SU-DHL-6 (cell line): ENCODE measurements at regions not wholly inside any gene's neighbourhood (a gene's known extent, or its start where the extent isn't known, plus 50 kb on each side); places are given as distances from the start of the nearest gene placed in this dataset.

Experiments used
- H2AFZ ChIP-seq: fragments of 200-600 bp; sonication (generic); 2 replicates; pipeline ENCODE4 v1.6.1; 2014; ENCODE audit warnings: low read depth, mild to moderate bottlenecking, moderate library complexity, mixed read lengths, antibody characterized with exemption, low read length; ENCODE audit not compliant: severe bottlenecking
- H3F3A ChIP-seq: fragments of 200-600 bp; shearing (Covaris generic); 2 replicates; pipeline ENCODE4 v1.6.0; 2016; ENCODE audit warnings: antibody characterized with exemption, mild to moderate bottlenecking; ENCODE audit not compliant: insufficient read depth
- H3K27ac ChIP-seq: fragments of 200-600 bp; sonication (generic); 2 replicates; pipeline ENCODE4 v1.5.1; 2016; ENCODE audit warnings: low read depth, mild to moderate bottlenecking, low read length, moderate library complexity, mixed read lengths
- H3K27me3 ChIP-seq: fragments of 200-600 bp; sonication (generic), shearing (Covaris generic); 2 replicates; pipeline ENCODE4 v1.6.0; 2014; ENCODE audit warnings: mild to moderate bottlenecking, low read length
- H3K36me3 ChIP-seq: fragments of 200-600 bp; sonication (generic); 2 replicates; pipeline ENCODE4 v1.6.1; 2014; ENCODE audit warnings: mild to moderate bottlenecking, low read length, mixed read lengths
- H3K4me2 ChIP-seq: fragments of 300-600, 200-600 bp; shearing (Covaris generic), sonication (generic); 2 replicates; pipeline ENCODE4 v1.6.0; 2014; ENCODE audit warnings: low read length, low read depth, mild to moderate bottlenecking; ENCODE audit not compliant: poor library complexity, severe bottlenecking
- H3K4me3 ChIP-seq: fragments of 200-600 bp; sonication (generic); 2 replicates; pipeline ENCODE4 v1.5.1; 2014; ENCODE audit warnings: antibody characterized with exemption, low read length, mild to moderate bottlenecking, mixed read lengths; ENCODE audit not compliant: insufficient read depth, poor library complexity, severe bottlenecking
- H3K79me2 ChIP-seq: fragments of 200-600 bp; sonication (generic); 2 replicates; pipeline ENCODE4 v1.6.1; 2014; ENCODE audit warnings: mild to moderate bottlenecking, low read length, moderate library complexity; ENCODE audit not compliant: insufficient read depth
- H3K9ac ChIP-seq: fragments of 200-600 bp; sonication (generic); 2 replicates; pipeline ENCODE4 v1.7.0; 2014; ENCODE audit warnings: mild to moderate bottlenecking, low read length
- H3K9me2 ChIP-seq: fragments of 200-600 bp; sonication (generic); replicated peaks from 2 replicates; pipeline ENCODE4 v1.6.1; 2014; ENCODE audit warnings: low read length; ENCODE audit not compliant: insufficient read depth
- H3K9me3 ChIP-seq: fragments of 200-600 bp; sonication (generic); 2 replicates; pipeline ENCODE4 v1.6.1; 2014; ENCODE audit warnings: low read length, mixed read lengths; ENCODE audit not compliant: insufficient read depth
- H4K20me1 ChIP-seq: fragments of 200-600 bp; sonication (generic); 2 replicates; pipeline ENCODE4 v1.6.1; 2014; ENCODE audit warnings: low read depth, mild to moderate bottlenecking, antibody characterized with exemption, low read length, moderate library complexity, mixed read lengths
- CTCF ChIP-seq: fragments of 200-600 bp; sonication (generic); IDR thresholded peaks from one replicate; pipeline ENCODE4 v1.5.1; 2017; ENCODE audit warnings: antibody characterized with exemption, mild to moderate bottlenecking, low read length, moderate library complexity; ENCODE audit not compliant: insufficient read depth, poor library complexity, severe bottlenecking
- EZH2phosphoT487 ChIP-seq: fragments of 200-600 bp; sonication (generic), shearing (Covaris generic); conservative IDR thresholded peaks from 2 replicates; pipeline ENCODE4 v1.6.1; 2018; ENCODE audit warnings: mild to moderate bottlenecking, antibody characterized with exemption, low read length, moderate library complexity, mixed read lengths

- no peaks in the 10 kb centered on the region for H3K9me3 ChIP-seq
- H3F3A ChIP-seq = no peaks in the 10 kb centered on the region
- H3K79me2 ChIP-seq = no peaks in the 10 kb centered on the region
- no peaks in the 10 kb centered on the region for H3K36me3 ChIP-seq
- no peak overlapping the region for H3K4me3 ChIP-seq
- no peak overlapping the region for H3K27ac ChIP-seq
- H2AFZ ChIP-seq = no peak overlapping the region
- no peaks in the 10 kb centered on the region for H4K20me1 ChIP-seq
- no peak overlapping the region for H3K4me2 ChIP-seq
- no peak overlapping the region for H3K9ac ChIP-seq
- no peak for TF ChIP-seq EZH2phosphoT487
- no peak for TF ChIP-seq CTCF
- no peaks in the 10 kb centered on the region for H3K9me2 ChIP-seq
- H3K27me3 ChIP-seq = no peaks in the 10 kb centered on the region
Measured at GRCh38 chr18:8890957-8891464, 185.7 kb downstream of the MTCL1 start.

GRCh38 chr18:8893221-8893620, 187.9 kb downstream of the MTCL1 start:
- Histone ChIP-seq H4K20me1 (no peaks in the 10 kb centered on the region), H3K4me2 (no peak overlapping the region), H3F3A (no peaks in the 10 kb centered on the region), H3K9me2 (no peaks in the 10 kb centered on the region), H3K4me3 (no peak overlapping the region), H3K27ac (no peak overlapping the region), H3K79me2 (no peaks in the 10 kb centered on the region), H3K9me3 (no peaks in the 10 kb centered on the region), H3K36me3 (no peaks in the 10 kb centered on the region), H3K9ac (no peak overlapping the region), H2AFZ (no peak overlapping the region), H3K27me3 (no peaks in the 10 kb centered on the region)
- no peak for TF ChIP-seq EZH2phosphoT487
- TF ChIP-seq CTCF = no peak

- no peaks in the 10 kb centered on the region for H3K9me2 ChIP-seq
- H2AFZ ChIP-seq = no peak overlapping the region
- H3F3A ChIP-seq = no peaks in the 10 kb centered on the region
- no peak overlapping the region for H3K27ac ChIP-seq
- H4K20me1 ChIP-seq = no peaks in the 10 kb centered on the region
- H3K4me3 ChIP-seq = no peak overlapping the region
- H3K79me2 ChIP-seq = no peaks in the 10 kb centered on the region
- H3K9me3 ChIP-seq = no peaks in the 10 kb centered on the region
- H3K9ac ChIP-seq = no peak overlapping the region
- H3K4me2 ChIP-seq = no peak overlapping the region
- H3K36me3 ChIP-seq = no peaks in the 10 kb centered on the region
- H3K27me3 ChIP-seq = no peaks in the 10 kb centered on the region
- TF ChIP-seq EZH2phosphoT487 (no peak), CTCF (no peak)
Measured at GRCh38 chr18:8893628-8894231, 188.4 kb downstream of the MTCL1 start.
